Fibroblast of lung (primary cell): ENCODE measurements at regions not wholly inside any gene's neighbourhood (a gene's known extent, or its start where the extent isn't known, plus 50 kb on each side); places are given as distances from the start of the nearest gene placed in this dataset.

Experiments
- DNase-seq, 2 donors: peaks; one replicate each; pipeline versions ENCODE4 v3.0.0 to v3.0.0-alpha.2; 2010; ENCODE audit warnings: low read depth in 2 of 2
- H2AFZ ChIP-seq: 2 replicates; pipeline ENCODE4 v1.5.1; 2012; ENCODE audit warnings: low read length, control low read depth, inconsistent platforms
- H3K27ac ChIP-seq: 2 replicates; pipeline ENCODE4 v1.5.1; 2011; ENCODE audit warnings: low read length, control low read depth; ENCODE audit not compliant: insufficient read depth
- H3K27me3 ChIP-seq: 2 replicates; pipeline ENCODE4 v1.5.1; 2011; ENCODE audit warnings: mild to moderate bottlenecking, low read length; ENCODE audit not compliant: control insufficient read depth, insufficient read depth
- H3K36me3 ChIP-seq: 2 replicates; pipeline ENCODE4 v1.5.1; 2011; ENCODE audit warnings: low read length; ENCODE audit not compliant: control insufficient read depth, insufficient read depth
- H3K4me1 ChIP-seq: 2 replicates; pipeline ENCODE4 v1.5.1; 2011; ENCODE audit warnings: low read length; ENCODE audit not compliant: control insufficient read depth, insufficient read depth; ENCODE audit errors: extremely low read depth
- H3K4me2 ChIP-seq: 2 replicates; pipeline ENCODE4 v1.5.1; 2011; ENCODE audit warnings: low read length, control low read depth; ENCODE audit not compliant: insufficient read depth; ENCODE audit errors: extremely low read depth
- H3K4me3 ChIP-seq, 4 experiments: fragments of 200-600 bp in 1 of 4; sonication (generic) in 1 of 4; replicated peaks in 1 of 4; 2 replicates each; pipeline ENCODE4 v1.5.1; 2011 to 2016; ENCODE audit warnings: low read length in 4 of 4, low read depth in 3 of 4, mild to moderate bottlenecking in 3 of 4, control low read depth in 2 of 4, inconsistent platforms in 1 of 4, mixed read lengths in 1 of 4; ENCODE audit not compliant: insufficient read depth in 1 of 4; ENCODE audit errors: control extremely low read depth in 1 of 4
- H3K79me2 ChIP-seq: 2 replicates; pipeline ENCODE4 v1.5.1; 2012; ENCODE audit warnings: mild to moderate bottlenecking, low read length, inconsistent platforms; ENCODE audit not compliant: control insufficient read depth, insufficient read depth
- H3K9ac ChIP-seq: 2 replicates; pipeline ENCODE4 v1.5.1; 2011; ENCODE audit warnings: mild to moderate bottlenecking, low read length, control low read depth; ENCODE audit not compliant: insufficient read depth
- H3K9me3 ChIP-seq: 2 replicates; pipeline ENCODE4 v1.5.1; 2012; ENCODE audit warnings: low read depth, low read length; ENCODE audit not compliant: control insufficient read depth, insufficient read depth
- H4K20me1 ChIP-seq: 2 replicates; pipeline ENCODE4 v1.5.1; 2011; ENCODE audit warnings: low read length; ENCODE audit not compliant: control insufficient read depth, insufficient read depth; ENCODE audit errors: extremely low read depth
- EZH2 ChIP-seq: IDR thresholded peaks from 2 replicates; pipeline ENCODE4 v1.5.1; 2012; ENCODE audit warnings: low read length, control low read depth, mild to moderate bottlenecking; ENCODE audit errors: missing control alignments
- TF ChIP-seq, protein P1 (sequence below), 2 donors: IDR thresholded peaks in 1 of 2; conservative IDR thresholded peaks in 1 of 2; 1 replicate in 1 of 2; 2 replicates in 1 of 2; pipeline ENCODE4 v1.5.1; 2011 to 2012; ENCODE audit warnings: low read length in 2 of 2, control low read depth in 1 of 2, inconsistent platforms in 1 of 2, low read depth in 1 of 2, mild to moderate bottlenecking in 1 of 2

DNA sequence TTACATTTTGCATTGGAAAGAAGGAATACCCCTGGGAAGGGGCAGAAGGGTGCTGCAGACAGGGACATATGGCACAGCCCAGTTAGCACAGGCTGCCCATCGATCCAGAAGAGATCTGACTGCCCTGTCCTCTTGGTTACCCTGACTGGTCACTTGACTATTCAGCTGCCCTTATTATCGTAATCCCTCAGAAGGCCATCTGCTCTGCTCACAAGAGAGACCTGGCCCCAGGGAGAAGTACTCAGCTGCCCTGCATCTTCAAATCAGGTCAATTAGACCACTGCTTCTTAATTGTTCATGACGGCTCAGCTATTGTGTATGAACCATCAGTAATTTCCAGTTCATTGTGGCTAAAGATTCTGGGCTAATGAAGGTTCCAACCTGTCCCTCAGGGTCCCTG, 345.0 kb downstream of the TLE1 start:
- no peak overlapping the region for H3K4me2 ChIP-seq
- H3K9me3 ChIP-seq, result no peaks in the 10 kb centered on the region
- H3K4me1 ChIP-seq, result no peaks in the 10 kb centered on the region
- TF ChIP-seq, protein P1, sequence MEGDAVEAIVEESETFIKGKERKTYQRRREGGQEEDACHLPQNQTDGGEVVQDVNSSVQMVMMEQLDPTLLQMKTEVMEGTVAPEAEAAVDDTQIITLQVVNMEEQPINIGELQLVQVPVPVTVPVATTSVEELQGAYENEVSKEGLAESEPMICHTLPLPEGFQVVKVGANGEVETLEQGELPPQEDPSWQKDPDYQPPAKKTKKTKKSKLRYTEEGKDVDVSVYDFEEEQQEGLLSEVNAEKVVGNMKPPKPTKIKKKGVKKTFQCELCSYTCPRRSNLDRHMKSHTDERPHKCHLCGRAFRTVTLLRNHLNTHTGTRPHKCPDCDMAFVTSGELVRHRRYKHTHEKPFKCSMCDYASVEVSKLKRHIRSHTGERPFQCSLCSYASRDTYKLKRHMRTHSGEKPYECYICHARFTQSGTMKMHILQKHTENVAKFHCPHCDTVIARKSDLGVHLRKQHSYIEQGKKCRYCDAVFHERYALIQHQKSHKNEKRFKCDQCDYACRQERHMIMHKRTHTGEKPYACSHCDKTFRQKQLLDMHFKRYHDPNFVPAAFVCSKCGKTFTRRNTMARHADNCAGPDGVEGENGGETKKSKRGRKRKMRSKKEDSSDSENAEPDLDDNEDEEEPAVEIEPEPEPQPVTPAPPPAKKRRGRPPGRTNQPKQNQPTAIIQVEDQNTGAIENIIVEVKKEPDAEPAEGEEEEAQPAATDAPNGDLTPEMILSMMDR (conservative IDR thresholded peaks at IDR 0.05 in 1 of 2, IDR thresholded peaks at IDR 0.05 in 1 of 2; ENCODE audit: low read depth in 1 of 2, low read length in 2 of 2), result no peak
- no peak for TF ChIP-seq EZH2
- H3K9ac ChIP-seq, result no peak overlapping the region
- no peak overlapping the region for H3K4me3 ChIP-seq
- H3K79me2 ChIP-seq, result no peaks in the 10 kb centered on the region
- no peaks in the 10 kb centered on the region for H3K36me3 ChIP-seq
- no peaks in the 10 kb centered on the region for H3K27me3 ChIP-seq
- no peak for DNase-seq
- no peak overlapping the region for H3K27ac ChIP-seq
- no peak overlapping the region for H2AFZ ChIP-seq
- H4K20me1 ChIP-seq, result no peaks in the 10 kb centered on the region

DNA sequence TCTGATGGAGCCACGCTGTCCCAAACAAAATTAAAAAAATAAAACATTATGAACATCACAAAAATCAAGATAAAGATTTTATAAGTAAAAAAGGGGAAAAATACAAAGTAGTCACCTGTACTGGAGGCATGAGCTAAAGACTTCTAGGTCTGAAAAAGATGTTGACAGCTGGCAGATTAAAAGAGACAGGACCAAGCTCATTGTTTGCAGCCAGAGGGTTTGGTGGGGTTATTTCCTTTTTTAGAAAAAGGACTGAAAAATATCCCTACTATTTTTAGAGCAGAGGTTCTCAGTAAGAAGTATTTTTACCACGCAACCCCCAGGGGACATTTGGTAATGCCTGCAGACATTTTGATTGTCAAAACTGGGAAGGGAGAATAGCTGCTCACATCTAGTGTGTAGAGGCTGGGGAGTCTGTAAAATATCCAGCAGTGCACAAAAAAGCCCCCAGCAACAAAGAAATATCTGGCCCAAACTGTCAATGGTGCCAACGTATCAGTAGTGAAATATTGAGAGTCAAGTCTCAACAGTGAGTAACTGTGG, 353.4 kb downstream of the TLE1 start:
- Histone ChIP-seq H3K9ac (no peak overlapping the region), H3K79me2 (no peaks in the 10 kb centered on the region), H2AFZ (no peak overlapping the region), H3K4me2 (no peak overlapping the region), H3K4me3 (no peak overlapping the region), H3K27ac (no peak overlapping the region), H3K36me3 (no peaks in the 10 kb centered on the region), H4K20me1 (no peaks in the 10 kb centered on the region), H3K27me3 (no peaks in the 10 kb centered on the region), H3K4me1 (no peaks in the 10 kb centered on the region), H3K9me3 (no peaks in the 10 kb centered on the region)
- no peak for DNase-seq
- no peak for TF ChIP-seq EZH2
- TF ChIP-seq, protein P1 (conservative IDR thresholded peaks at IDR 0.05 in 1 of 2, IDR thresholded peaks at IDR 0.05 in 1 of 2; ENCODE audit: low read depth in 1 of 2, low read length in 2 of 2), result no peak

DNA sequence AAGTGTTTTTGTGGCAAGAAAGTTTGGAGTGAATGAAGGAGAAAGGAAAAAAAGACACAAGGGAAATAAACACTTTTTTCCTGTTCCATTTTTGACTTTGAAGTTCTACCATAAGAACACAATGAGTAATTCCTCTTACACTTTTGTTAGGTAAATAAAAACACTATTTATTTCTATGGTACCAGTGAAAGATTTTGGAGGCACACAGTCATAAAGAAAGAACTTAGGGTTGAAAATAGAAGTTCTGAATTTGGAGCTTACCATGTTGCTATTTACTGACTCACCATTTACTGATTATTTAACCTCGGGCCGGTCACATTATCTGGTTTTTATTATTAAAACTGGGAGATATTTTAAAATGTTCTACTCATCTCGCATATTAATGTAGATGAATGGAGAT, 367.8 kb downstream of the TLE1 start:
- Histone ChIP-seq H3K4me1 (peaks cover 2% of the 10 kb centered on the region), H4K20me1 (no peaks in the 10 kb centered on the region), H3K36me3 (no peaks in the 10 kb centered on the region), H3K4me2 (no peak overlapping the region), H3K9me3 (no peaks in the 10 kb centered on the region), H3K27ac (no peak overlapping the region), H2AFZ (no peak overlapping the region), H3K4me3 (no peak overlapping the region), H3K27me3 (no peaks in the 10 kb centered on the region), H3K9ac (no peak overlapping the region), H3K79me2 (no peaks in the 10 kb centered on the region)
- DNase-seq, result peak in 1 of 2 donors; percentile 23
- TF ChIP-seq, protein P1 (conservative IDR thresholded peaks at IDR 0.05 in 1 of 2, IDR thresholded peaks at IDR 0.05 in 1 of 2; ENCODE audit: low read depth in 1 of 2, low read length in 2 of 2), result no peak
- no peak for TF ChIP-seq EZH2
